ENCODE measurements at regions not wholly inside any gene's neighbourhood (a gene's known extent, or its start where the extent isn't known, plus 50 kb on each side); places are given as distances from the start of the nearest gene placed in this dataset.
"Not testable (repeated sequence)": the region's sequence is repeated elsewhere in the genome, so short reads cannot be mapped to it uniquely, and the experiment has no call there.

DNA sequence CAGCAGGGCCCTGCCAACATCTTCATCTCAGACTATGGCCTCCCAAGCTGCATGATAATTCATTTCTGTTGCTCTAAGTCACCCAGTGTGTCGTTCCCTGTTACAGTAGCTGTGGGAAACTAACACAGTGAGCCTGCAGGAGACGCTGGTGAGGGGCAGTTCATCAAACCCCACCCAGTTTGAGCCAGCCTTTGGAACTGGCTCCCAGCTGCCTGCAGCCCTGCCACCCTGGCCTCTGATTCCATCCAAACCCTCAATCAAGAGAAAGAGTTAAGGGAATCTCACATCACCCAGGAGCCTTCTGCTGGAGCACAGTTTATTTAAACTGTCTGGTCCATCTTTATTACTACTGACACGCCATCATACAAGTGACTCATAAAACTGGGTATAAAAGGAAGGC is 64.9 kb upstream of the ZCCHC2 start:
- no peak overlapping the region for H3K27ac Mint-ChIP-seq
- no peaks in the 10 kb centered on the region for H3K9me3 Mint-ChIP-seq
- H3K27me3 Mint-ChIP-seq (ENCODE audit: low read depth), result peaks cover 10% of the 10 kb centered on the region
- H3K4me1 Mint-ChIP-seq (ENCODE audit: low read depth), result peaks cover 3% of the 10 kb centered on the region
- H3K4me3 Mint-ChIP-seq, result no peak overlapping the region
- no peaks in the 10 kb centered on the region for H3K36me3 Mint-ChIP-seq (ENCODE audit: low read depth)
- CTCF ChIA-PET, result no interaction called here
- intact Hi-C loops (cut with micrococcal nuclease), result no loop called here
- no peak for DNase-seq

DNA sequence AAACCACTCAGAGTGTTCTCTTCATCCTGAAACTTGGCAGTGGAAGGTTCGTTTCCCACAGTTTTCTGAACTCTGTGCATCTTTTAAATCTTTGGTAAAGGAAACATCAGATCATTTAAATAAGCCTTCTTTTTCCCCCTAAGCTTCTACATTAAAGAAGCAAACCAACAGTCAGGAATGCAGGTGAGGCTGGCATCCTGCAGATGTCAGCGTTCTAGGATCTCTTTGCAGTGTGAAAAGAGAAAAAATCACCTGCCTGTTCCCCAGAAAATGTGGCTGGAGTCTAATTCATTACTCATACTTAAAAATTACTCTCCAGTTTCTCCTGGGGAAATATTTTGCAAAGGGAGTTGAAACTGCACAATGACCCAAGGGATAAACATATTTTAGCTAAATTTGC is 64.5 kb upstream of the ZCCHC2 start:
- CTCF ChIA-PET, result interaction anchor here (1.0 kb wide), 1 partner anchor 21 kb away, joined by 3 read pairs; no protein-coding TSS in a partner anchor
- Mint-ChIP-seq H3K4me1 (ENCODE audit: low read depth) (peaks cover 3% of the 10 kb centered on the region), H3K36me3 (ENCODE audit: low read depth) (no peaks in the 10 kb centered on the region), H3K27me3 (ENCODE audit: low read depth) (peaks cover 10% of the 10 kb centered on the region), H3K4me3 (no peak overlapping the region), H3K9me3 (no peaks in the 10 kb centered on the region), H3K27ac (no peak overlapping the region)
- DNase-seq, result no peak
- intact Hi-C loops (cut with micrococcal nuclease), result no loop called here

DNA sequence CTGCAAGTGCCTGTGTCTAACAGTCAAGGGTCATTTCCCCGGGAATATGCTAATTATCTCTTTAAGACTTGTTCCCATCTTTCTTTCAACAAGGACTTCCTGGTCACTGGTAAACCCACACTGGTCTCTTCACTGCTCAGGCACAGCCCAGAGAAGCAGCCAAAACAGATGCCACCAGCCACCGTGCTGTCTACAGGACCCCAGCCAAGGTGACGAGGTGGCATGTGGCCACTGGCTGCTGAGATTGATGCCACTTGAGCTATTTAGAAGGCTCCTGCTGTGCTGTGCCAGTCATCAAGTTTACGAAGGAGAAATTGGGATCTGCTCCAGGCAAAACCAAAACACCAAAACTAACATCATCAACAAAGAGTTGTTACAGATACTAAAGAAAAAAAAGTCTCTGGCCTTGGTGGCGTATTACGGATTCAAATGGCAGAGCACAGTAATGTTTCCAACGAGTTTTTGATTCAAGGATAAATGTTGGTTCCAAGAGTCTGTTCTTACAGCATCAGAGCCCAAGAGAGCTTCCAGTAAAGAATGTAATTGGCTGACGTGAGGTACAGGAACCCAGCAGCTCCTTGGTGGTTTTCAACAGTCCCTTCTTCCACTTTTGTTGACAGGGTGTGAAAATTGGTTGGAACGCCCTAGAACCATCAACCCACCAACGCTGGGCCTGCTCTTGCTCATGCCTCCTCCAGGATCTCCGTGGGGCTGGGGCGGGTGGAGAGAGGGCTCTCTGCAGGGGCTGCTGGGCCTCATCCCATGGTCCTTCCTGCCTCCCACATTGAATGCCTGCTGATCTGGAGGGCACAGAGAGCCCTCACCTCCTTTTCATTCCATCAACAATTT is 63.7 kb upstream of the ZCCHC2 start:
- H3K36me3 Mint-ChIP-seq (ENCODE audit: low read depth), result no peaks in the 10 kb centered on the region
- DNase-seq, result no peak
- intact Hi-C loops (cut with micrococcal nuclease), result no loop called here
- CTCF ChIA-PET, result interaction anchor here (1.0 kb wide), 1 partner anchor 22 kb away, joined by 3 read pairs; no protein-coding TSS in a partner anchor
- no peak overlapping the region for H3K4me3 Mint-ChIP-seq
- H3K9me3 Mint-ChIP-seq, result no peaks in the 10 kb centered on the region
- no peak overlapping the region for H3K27ac Mint-ChIP-seq
- H3K4me1 Mint-ChIP-seq (ENCODE audit: low read depth), result peaks cover under 1% of the 10 kb centered on the region
- peaks cover 6% of the 10 kb centered on the region for H3K27me3 Mint-ChIP-seq (ENCODE audit: low read depth)

DNA sequence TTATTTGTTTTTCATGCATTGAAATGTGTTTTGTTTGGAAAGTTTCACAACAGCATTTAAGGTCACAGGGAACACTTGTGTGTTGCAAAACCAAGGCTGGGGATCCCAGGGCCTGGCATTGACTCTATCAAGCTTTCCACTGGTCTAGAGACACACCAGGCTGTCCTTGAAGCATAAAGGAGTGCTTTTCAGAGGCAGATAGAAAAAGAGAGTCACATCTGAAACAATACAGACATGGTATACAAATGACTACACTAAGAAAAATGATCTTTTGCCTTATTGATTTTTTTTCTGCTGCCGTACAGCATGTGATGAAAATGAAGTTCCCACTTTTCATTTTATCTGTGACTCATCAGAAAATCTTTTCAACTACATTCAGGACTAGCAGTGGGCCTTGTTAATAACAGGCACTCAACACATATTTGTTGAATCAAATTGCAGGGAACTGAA is 61.9 kb upstream of the ZCCHC2 start:
- intact Hi-C loops (cut with micrococcal nuclease), result no loop called here
- H3K4me3 Mint-ChIP-seq, result no peak overlapping the region
- no peaks in the 10 kb centered on the region for H3K27me3 Mint-ChIP-seq (ENCODE audit: low read depth)
- no peaks in the 10 kb centered on the region for H3K4me1 Mint-ChIP-seq (ENCODE audit: low read depth)
- no peak overlapping the region for H3K27ac Mint-ChIP-seq
- CTCF ChIA-PET, result interaction anchor here (1.2 kb wide), 1 partner anchor 35 kb away, joined by 3 read pairs; no protein-coding TSS in a partner anchor
- no peaks in the 10 kb centered on the region for H3K36me3 Mint-ChIP-seq (ENCODE audit: low read depth)
- no peaks in the 10 kb centered on the region for H3K9me3 Mint-ChIP-seq
- DNase-seq, result no peak

DNA sequence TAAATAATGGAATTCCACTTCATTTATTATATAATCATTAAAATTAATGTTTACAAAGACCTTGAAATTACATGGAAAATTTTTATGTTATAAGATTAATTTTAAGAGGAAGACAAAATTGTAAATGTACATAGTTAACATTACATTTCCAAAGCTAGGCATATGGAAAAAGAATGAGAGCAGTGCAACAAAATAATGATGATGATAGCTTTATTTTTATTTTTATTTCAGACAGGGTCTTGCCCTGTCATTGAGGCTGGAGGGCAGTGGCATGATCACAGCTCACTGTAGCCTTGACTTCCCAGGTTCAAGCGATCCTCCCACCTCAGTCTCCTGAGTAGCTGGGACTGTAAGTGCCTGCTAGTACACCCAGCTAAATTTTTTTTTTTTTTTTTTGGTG is 61.2 kb upstream of the ZCCHC2 start:
- Mint-ChIP-seq H3K4me1 (ENCODE audit: low read depth) (no peaks in the 10 kb centered on the region), H3K27ac (no peak overlapping the region), H3K4me3 (no peak overlapping the region), H3K27me3 (ENCODE audit: low read depth) (no peaks in the 10 kb centered on the region), H3K9me3 (no peaks in the 10 kb centered on the region), H3K36me3 (ENCODE audit: low read depth) (no peaks in the 10 kb centered on the region)
- intact Hi-C loops (cut with micrococcal nuclease), result no loop called here
- no peak for DNase-seq
- CTCF ChIA-PET, result interaction anchor here (1.2 kb wide), 1 partner anchor 36 kb away, joined by 3 read pairs; no protein-coding TSS in a partner anchor

DNA sequence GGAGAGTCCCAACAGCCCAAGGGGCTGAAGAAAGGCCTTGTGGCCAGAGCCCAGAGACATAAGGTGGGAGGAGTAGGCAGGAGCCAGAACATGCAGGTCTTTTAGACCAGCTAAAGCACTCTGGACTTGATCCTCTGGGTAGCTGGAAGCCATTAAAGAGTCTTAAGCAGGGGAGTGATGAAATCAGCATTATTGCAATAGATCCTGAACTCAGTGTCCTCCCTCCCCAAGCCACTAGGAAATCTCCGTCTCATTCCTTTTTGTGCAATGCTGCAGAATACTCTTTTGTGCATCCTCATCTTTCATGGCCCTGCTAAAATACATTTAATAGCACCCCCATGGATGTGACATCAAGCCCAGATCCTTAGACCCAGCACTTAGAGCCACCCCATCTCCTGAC is 58.6 kb upstream of the ZCCHC2 start:
- no peak for DNase-seq
- H3K36me3 Mint-ChIP-seq (ENCODE audit: low read depth), result no peaks in the 10 kb centered on the region
- CTCF ChIA-PET, result no interaction called here
- H3K4me1 Mint-ChIP-seq (ENCODE audit: low read depth), result no peaks in the 10 kb centered on the region
- peaks cover 8% of the 10 kb centered on the region for H3K9me3 Mint-ChIP-seq
- H3K27ac Mint-ChIP-seq, result no peak overlapping the region
- no peaks in the 10 kb centered on the region for H3K27me3 Mint-ChIP-seq (ENCODE audit: low read depth)
- no peak overlapping the region for H3K4me3 Mint-ChIP-seq
- intact Hi-C loops (cut with micrococcal nuclease), result no loop called here

DNA sequence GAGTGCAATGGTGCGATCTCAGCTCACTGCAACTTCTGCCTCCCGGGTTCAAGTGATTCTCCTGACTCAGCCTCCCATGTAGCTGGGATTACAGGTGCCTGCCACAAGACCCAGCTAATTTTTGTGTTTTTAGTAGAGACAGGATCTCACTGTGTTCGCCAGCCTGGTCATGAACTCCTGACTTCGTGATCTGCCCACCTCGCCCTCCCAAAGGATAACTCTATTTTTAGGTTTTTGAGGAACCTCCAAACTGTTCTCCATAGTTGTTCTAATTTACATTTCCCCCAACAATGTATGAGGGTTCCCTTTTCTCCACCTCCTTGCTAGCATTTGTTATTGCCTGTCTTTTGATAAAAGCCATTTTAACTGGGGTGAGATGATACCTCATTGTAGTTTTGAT is 53.7 kb upstream of the ZCCHC2 start:
- H3K36me3 Mint-ChIP-seq (ENCODE audit: low read depth); CTCF ChIA-PET; H3K4me1 Mint-ChIP-seq (ENCODE audit: low read depth); H3K4me3 Mint-ChIP-seq; H3K27ac Mint-ChIP-seq; DNase-seq; intact Hi-C loops (cut with micrococcal nuclease): not testable (repeated sequence)
- Mint-ChIP-seq H3K27me3 (ENCODE audit: low read depth) (peaks cover 12% of the 10 kb centered on the region), H3K9me3 (peaks cover 29% of the 10 kb centered on the region)

Data from activated naive CD4-positive, alpha-beta T cell treated with anti-CD3 and anti-CD28 coated beads for 36 hours (primary cell).